K562 (cell line): ENCODE measurements at regions not wholly inside any gene's neighbourhood (a gene's known extent, or its start where the extent isn't known, plus 50 kb on each side); places are given as distances from the start of the nearest gene placed in this dataset.

Experiments
- ARNT ChIP-seq, 2 experiments: fragments of 450-650 bp; IDR thresholded peaks; 2 replicates each; pipeline ENCODE4 v1.6.1; 2016; ENCODE audit warnings: mild to moderate bottlenecking in 1 of 2
- CBFA2T3 ChIP-seq: fragments of 450-650 bp; IDR thresholded peaks from 2 replicates; pipeline ENCODE4 v1.6.1; 2017
- CLOCK ChIP-seq: fragments of 250-450 bp; sonication (Bioruptor Pico); IDR thresholded peaks from 2 replicates; pipeline ENCODE4 v1.4.0; 2020; ENCODE audit warnings: mild to moderate bottlenecking, moderate library complexity, borderline replicate concordance
- L3MBTL2 ChIP-seq: fragments of 450-650 bp; IDR thresholded peaks from 2 replicates; pipeline ENCODE4 v1.6.1; 2016; ENCODE audit warnings: mild to moderate bottlenecking, moderate library complexity
- NR2C1 ChIP-seq, 2 experiments: fragments of 450-650 bp; IDR thresholded peaks; 2 replicates each; pipeline ENCODE4 v1.6.1; 2017; ENCODE audit warnings: mild to moderate bottlenecking in 2 of 2, antibody characterized with exemption in 1 of 2, inconsistent platforms in 1 of 2, missing compliant biosample characterization in 1 of 2, missing genetic modification characterization in 1 of 2
- PTRF ChIP-seq: fragments of 450-650 bp; IDR thresholded peaks from 2 replicates; pipeline ENCODE4 v1.6.1; 2016; ENCODE audit warnings: mild to moderate bottlenecking, missing genetic modification characterization, missing compliant biosample characterization
- UBTF ChIP-seq, 2 experiments: IDR thresholded peaks; 2 replicates each; pipeline ENCODE4 v1.6.1; 2012; ENCODE audit warnings: improper control_type of control experiment in 2 of 2, low read depth in 2 of 2, low read length in 2 of 2, borderline replicate concordance in 1 of 2
- ZKSCAN8 ChIP-seq: fragments of 200-800 bp; sonication (Bioruptor generic); IDR thresholded peaks from 2 replicates; pipeline ENCODE4 v1.6.1; 2016; ENCODE audit warnings: missing genetic modification characterization, missing compliant biosample characterization
- ZNF354B ChIP-seq: fragments of 250-450 bp; sonication (Bioruptor Pico); IDR thresholded peaks from 2 replicates; pipeline ENCODE4 v1.4.0; 2020

GRCh38 chr20:52655395-52655794 lies 316.8 kb upstream of the TSHZ2 start (continued):
- no peak for TF ChIP-seq UBTF (IDR thresholded peaks at IDR 0.05; ENCODE audit: borderline replicate concordance in 1 of 2, low read depth in 2 of 2, low read length in 2 of 2)
- TF ChIP-seq ZKSCAN8 (CRISPR knock-in tag), result no peak
- no peak for TF ChIP-seq CLOCK (CRISPR knock-in tag)
- TF ChIP-seq ARNT (IDR thresholded peaks at IDR 0.05), result no peak
- no peak for TF ChIP-seq PTRF (tag)
- no peak for TF ChIP-seq NR2C1 (IDR thresholded peaks at IDR 0.05)
- no peak for TF ChIP-seq NR2C1 (tag; IDR thresholded peaks at IDR 0.05)
- TF ChIP-seq L3MBTL2, result no peak
- TF ChIP-seq ZNF354B (CRISPR knock-in tag), result no peak
- no peak for TF ChIP-seq CBFA2T3
